ENCODE measurements at regions not wholly inside any gene's neighbourhood (a gene's known extent, or its start where the extent isn't known, plus 50 kb on each side); places are given as distances from the start of the nearest gene placed in this dataset.

- TF ChIP-seq CTCF (IDR thresholded peaks at IDR 0.05) (no peak), POLR2AphosphoS5 (IDR thresholded peaks at IDR 0.05) (no peak), POLR2A (IDR thresholded peaks at IDR 0.05) (no peak), EP300 (IDR thresholded peaks at IDR 0.05) (no peak)
Observed at GRCh38 chr13:64528838-64529237, 2701.3 kb downstream of the PCDH9 start.

Measured in suprapubic skin (tissue), 4 donors.